ENCODE measurements at regions not wholly inside any gene's neighbourhood (a gene's known extent, or its start where the extent isn't known, plus 50 kb on each side); places are given as distances from the start of the nearest gene placed in this dataset.

- DNase-seq (ENCODE audit: extremely low read depth in 1 of 4, low spot score in 3 of 4) (no peak), ATAC-seq (no peak), FAIRE-seq (no peak)
- no peak overlapping the region for H3K9ac ChIP-seq (ENCODE audit: insufficient read depth in 1 of 2, low read depth in 2 of 2, low read length in 2 of 2)
- H3K79me2 ChIP-seq (ENCODE audit: control insufficient read depth, insufficient read depth, low read length) = no peaks in the 10 kb centered on the region
- intact Hi-C loops (cut with micrococcal nuclease) = no loop called here
- no peaks in the 10 kb centered on the region for H3K4me1 ChIP-seq (replicated peaks in 1 of 2; ENCODE audit: control insufficient read depth in 2 of 2, insufficient read depth in 2 of 2, low read length in 2 of 2)
- no peaks in the 10 kb centered on the region for H3K9me1 ChIP-seq (ENCODE audit: control insufficient read depth, insufficient read depth, low read length)
- ChIA-PET CTCF (ENCODE audit: low intra/inter-chr PET ratio) (no interaction called here), POLR2A (no interaction called here)
- in situ Hi-C loops (cut with MboI) = no loop called here
- no peaks in the 10 kb centered on the region for H3K9me3 ChIP-seq (replicated peaks; ENCODE audit: control insufficient read depth, insufficient read depth, low read depth, low read length)
- H3K27me3 ChIP-seq (ENCODE audit: control insufficient read depth in 2 of 2, insufficient read depth in 2 of 2, low read length in 2 of 2) = no peaks in the 10 kb centered on the region
- WGBS (ENCODE audit: insufficient coverage, low coverage, missing lambda C conversion rate) = 63% methylated on average over 7 of the region's 7 CpGs
- no peaks in the 10 kb centered on the region for H3K36me3 ChIP-seq (ENCODE audit: control insufficient read depth, insufficient read depth, low read length)
- no peak overlapping the region for H3K27ac ChIP-seq (ENCODE audit: extremely low read depth, low read depth, low read length)
- no TSS peak for BruUV-seq (replicated peaks)
- no peak overlapping the region for H3K4me3 ChIP-seq
- no peak overlapping the region for H2AFZ ChIP-seq (ENCODE audit: low read depth, low read length)
- TF ChIP-seq ZNF143 (CRISPR knock-in tag; IDR thresholded peaks at IDR 0.05) (no peak), ZNF384 (IDR thresholded peaks at IDR 0.05; ENCODE audit: low read depth, low read length) (no peak), GTF2B (IDR thresholded peaks at IDR 0.05; ENCODE audit: extremely low read depth, insufficient read length) (no peak), ZNF77 (CRISPR knock-in tag; IDR thresholded peaks at IDR 0.05) (no peak), PRMT5 (CRISPR knock-in tag; IDR thresholded peaks at IDR 0.05) (no peak), ILF3 (IDR thresholded peaks at IDR 0.05; ENCODE audit: borderline replicate concordance) (no peak), TAF7 (tag; IDR thresholded peaks at IDR 0.05) (no peak), CBFA2T3 (IDR thresholded peaks at IDR 0.05) (no peak)
- H3K4me2 ChIP-seq (ENCODE audit: insufficient read depth, low read length) = no peak overlapping the region
- no peaks in the 10 kb centered on the region for H4K20me1 ChIP-seq (replicated peaks; ENCODE audit: control insufficient read depth, insufficient read depth, low read length)
These were observed 151.8 kb upstream of the KIT start for GRCh38 chr4:54505996-54506395.

DNA sequence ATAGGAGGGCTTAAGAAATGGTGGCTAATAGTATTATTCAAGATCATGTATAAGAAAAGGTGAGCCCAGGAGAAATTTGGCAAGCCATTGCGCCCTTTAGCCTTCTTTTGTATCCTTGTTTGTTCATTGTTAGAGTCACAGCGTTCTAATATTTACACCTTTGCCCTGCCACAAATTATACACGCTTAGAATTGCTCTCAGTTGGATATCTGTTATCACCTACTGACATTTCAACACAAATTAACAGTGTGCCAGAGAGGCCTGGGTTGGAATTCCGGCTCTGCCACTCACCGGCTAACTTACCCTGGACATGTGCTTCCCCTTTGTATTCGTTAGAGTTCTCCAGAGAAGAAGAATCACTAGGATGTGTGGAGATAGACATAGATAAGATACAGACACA lies 148.7 kb upstream of the KIT start:
- H2AFZ ChIP-seq (ENCODE audit: low read depth, low read length) = no peak overlapping the region
- H3K4me1 ChIP-seq (replicated peaks in 1 of 2; ENCODE audit: control insufficient read depth in 2 of 2, insufficient read depth in 2 of 2, low read length in 2 of 2) = no peaks in the 10 kb centered on the region
- no peak overlapping the region for H3K4me2 ChIP-seq (ENCODE audit: insufficient read depth, low read length)
- POLR2A ChIA-PET = no interaction called here
- no peaks in the 10 kb centered on the region for H3K79me2 ChIP-seq (ENCODE audit: control insufficient read depth, insufficient read depth, low read length)
- no peak overlapping the region for H3K27ac ChIP-seq (ENCODE audit: extremely low read depth, low read depth, low read length)
- ATAC-seq = no peak
- H3K9ac ChIP-seq (ENCODE audit: insufficient read depth in 1 of 2, low read depth in 2 of 2, low read length in 2 of 2) = no peak overlapping the region
- no peaks in the 10 kb centered on the region for H3K36me3 ChIP-seq (ENCODE audit: control insufficient read depth, insufficient read depth, low read length)
- H4K20me1 ChIP-seq (replicated peaks; ENCODE audit: control insufficient read depth, insufficient read depth, low read length) = no peaks in the 10 kb centered on the region
- no peak overlapping the region for H3K4me3 ChIP-seq
- CTCF ChIA-PET (ENCODE audit: low intra/inter-chr PET ratio) = no interaction called here
- no peak for FAIRE-seq
- WGBS (ENCODE audit: insufficient coverage, low coverage, missing lambda C conversion rate) = 64% methylated on average over 6 of the region's 6 CpGs
- no peaks in the 10 kb centered on the region for H3K27me3 ChIP-seq (ENCODE audit: control insufficient read depth in 2 of 2, insufficient read depth in 2 of 2, low read length in 2 of 2)
- DNase-seq (ENCODE audit: extremely low read depth in 1 of 4, low spot score in 3 of 4) = no peak
- in situ Hi-C loops (cut with MboI) = no loop called here
- H3K9me1 ChIP-seq (ENCODE audit: control insufficient read depth, insufficient read depth, low read length) = no peaks in the 10 kb centered on the region
- TF ChIP-seq CHCHD3 (CRISPR knock-in tag; IDR thresholded peaks at IDR 0.05) = no peak
- no peak for TF ChIP-seq BHLHE40 (IDR thresholded peaks at IDR 0.05; ENCODE audit: low read length)
- TF ChIP-seq CBX1 (IDR thresholded peaks at IDR 0.05; ENCODE audit: low read depth) = no peak
- TF ChIP-seq, protein P1, sequence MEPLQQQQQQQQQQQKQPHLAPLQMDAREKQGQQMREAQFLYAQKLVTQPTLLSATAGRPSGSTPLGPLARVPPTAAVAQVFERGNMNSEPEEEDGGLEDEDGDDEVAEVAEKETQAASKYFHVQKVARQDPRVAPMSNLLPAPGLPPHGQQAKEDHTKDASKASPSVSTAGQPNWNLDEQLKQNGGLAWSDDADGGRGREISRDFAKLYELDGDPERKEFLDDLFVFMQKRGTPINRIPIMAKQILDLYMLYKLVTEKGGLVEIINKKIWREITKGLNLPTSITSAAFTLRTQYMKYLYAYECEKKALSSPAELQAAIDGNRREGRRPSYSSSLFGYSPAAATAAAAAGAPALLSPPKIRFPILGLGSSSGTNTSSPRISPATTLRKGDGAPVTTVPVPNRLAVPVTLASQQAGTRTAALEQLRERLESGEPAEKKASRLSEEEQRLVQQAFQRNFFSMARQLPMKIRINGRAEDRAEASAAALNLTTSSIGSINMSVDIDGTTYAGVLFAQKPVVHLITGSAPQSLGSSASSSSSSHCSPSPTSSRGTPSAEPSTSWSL (CRISPR knock-in tag; IDR thresholded peaks at IDR 0.05; ENCODE audit: borderline replicate concordance) = no peak
- TF ChIP-seq, protein P2, sequence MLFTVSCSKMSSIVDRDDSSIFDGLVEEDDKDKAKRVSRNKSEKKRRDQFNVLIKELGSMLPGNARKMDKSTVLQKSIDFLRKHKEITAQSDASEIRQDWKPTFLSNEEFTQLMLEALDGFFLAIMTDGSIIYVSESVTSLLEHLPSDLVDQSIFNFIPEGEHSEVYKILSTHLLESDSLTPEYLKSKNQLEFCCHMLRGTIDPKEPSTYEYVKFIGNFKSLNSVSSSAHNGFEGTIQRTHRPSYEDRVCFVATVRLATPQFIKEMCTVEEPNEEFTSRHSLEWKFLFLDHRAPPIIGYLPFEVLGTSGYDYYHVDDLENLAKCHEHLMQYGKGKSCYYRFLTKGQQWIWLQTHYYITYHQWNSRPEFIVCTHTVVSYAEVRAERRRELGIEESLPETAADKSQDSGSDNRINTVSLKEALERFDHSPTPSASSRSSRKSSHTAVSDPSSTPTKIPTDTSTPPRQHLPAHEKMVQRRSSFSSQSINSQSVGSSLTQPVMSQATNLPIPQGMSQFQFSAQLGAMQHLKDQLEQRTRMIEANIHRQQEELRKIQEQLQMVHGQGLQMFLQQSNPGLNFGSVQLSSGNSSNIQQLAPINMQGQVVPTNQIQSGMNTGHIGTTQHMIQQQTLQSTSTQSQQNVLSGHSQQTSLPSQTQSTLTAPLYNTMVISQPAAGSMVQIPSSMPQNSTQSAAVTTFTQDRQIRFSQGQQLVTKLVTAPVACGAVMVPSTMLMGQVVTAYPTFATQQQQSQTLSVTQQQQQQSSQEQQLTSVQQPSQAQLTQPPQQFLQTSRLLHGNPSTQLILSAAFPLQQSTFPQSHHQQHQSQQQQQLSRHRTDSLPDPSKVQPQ (CRISPR knock-in tag; IDR thresholded peaks at IDR 0.05; ENCODE audit: borderline replicate concordance) = no peak
- no peak for TF ChIP-seq TBL1XR1 (IDR thresholded peaks at IDR 0.05; ENCODE audit: low read length in 2 of 2)
- no TSS peak for BruUV-seq (replicated peaks)
- intact Hi-C loops (cut with micrococcal nuclease) = no loop called here
- no peaks in the 10 kb centered on the region for H3K9me3 ChIP-seq (replicated peaks; ENCODE audit: control insufficient read depth, insufficient read depth, low read depth, low read length)
